CD4-positive, alpha-beta T cell treated with Interleukin-6 at 100 ng/mL for 8 hours (primary cell): ENCODE measurements at regions not wholly inside any gene's neighbourhood (a gene's known extent, or its start where the extent isn't known, plus 50 kb on each side); places are given as distances from the start of the nearest gene placed in this dataset.

ENCODE experiments used
- DNase-seq: peaks from one replicate; pipeline ENCODE4 v3.0.0-alpha.2; 2020; ENCODE audit warnings: mixed read lengths, low spot score

GRCh38 chr11:116532066-116532465 is 240.7 kb downstream of the BUD13 start:
- DNase-seq = no peak

GRCh38 chr11:116530705-116531104 is 242.1 kb downstream of the BUD13 start:
- no peak for DNase-seq

GRCh38 chr11:116529271-116529670 is 243.5 kb downstream of the BUD13 start:
- no peak for DNase-seq

GRCh38 chr11:116527180-116527991 is 245.4 kb downstream of the BUD13 start:
- no peak for DNase-seq

- no peak for DNase-seq
Observed at GRCh38 chr11:116525961-116526495, 246.8 kb downstream of the BUD13 start.

GRCh38 chr11:116519499-116519898 is 253.3 kb downstream of the BUD13 start:
- DNase-seq = no peak

GRCh38 chr11:116518141-116518540 is 254.6 kb downstream of the BUD13 start:
- no peak for DNase-seq

GRCh38 chr11:116517584-116517983 is 255.2 kb downstream of the BUD13 start:
- DNase-seq = no peak

- DNase-seq = no peak
Observed at GRCh38 chr11:116517077-116517476, 255.7 kb downstream of the BUD13 start.

GRCh38 chr11:116515664-116516184 is 257.1 kb downstream of the BUD13 start:
- no peak for DNase-seq

GRCh38 chr11:116513894-116514293 is 258.9 kb downstream of the BUD13 start:
- no peak for DNase-seq

GRCh38 chr11:116513278-116513823 is 259.4 kb downstream of the BUD13 start:
- DNase-seq = no peak

- no peak for DNase-seq
Observed at GRCh38 chr11:116512841-116513240, 259.9 kb downstream of the BUD13 start.

- DNase-seq = no peak
Observed at GRCh38 chr11:116511684-116512083, 261.1 kb downstream of the BUD13 start.

GRCh38 chr11:116510886-116511650 is 261.7 kb downstream of the BUD13 start:
- DNase-seq = no peak

GRCh38 chr11:116510166-116510565 is 262.6 kb downstream of the BUD13 start:
- no peak for DNase-seq

- DNase-seq = no peak
Observed at GRCh38 chr11:116509551-116509950, 263.2 kb downstream of the BUD13 start.

- DNase-seq = no peak
Observed at GRCh38 chr11:116507849-116508695, 264.7 kb downstream of the BUD13 start.

- DNase-seq = no peak
Observed at GRCh38 chr11:116507016-116507415, 265.8 kb downstream of the BUD13 start.

- no peak for DNase-seq
Observed at GRCh38 chr11:116506263-116506825, 266.4 kb downstream of the BUD13 start.
